Esophagus squamous epithelium (tissue), 5 donors: ENCODE measurements at regions not wholly inside any gene's neighbourhood (a gene's known extent, or its start where the extent isn't known, plus 50 kb on each side); places are given as distances from the start of the nearest gene placed in this dataset.

ENCODE experiments used
- DNase-seq: peaks from one replicate; lab custom pipeline; 2025; lab: John Stamatoyannopoulos, UW
- H3K27ac ChIP-seq, 4 donors: fragments of 200-600 bp; sonication (generic); one replicate each; pipeline ENCODE4 v1.5.1; 2016 to 2019; ENCODE audit warnings: mild to moderate bottlenecking in 1 of 4
- H3K27me3 ChIP-seq, 4 donors: fragments of 200-600 bp; sonication (generic); 1 replicate in 3 of 4; 2 replicates in 1 of 4; pipeline versions ENCODE4 v1.5.1 to v1.6.0; 2017 to 2021; ENCODE audit warnings: antibody characterized with exemption in 1 of 4
- H3K36me3 ChIP-seq, 3 donors: fragments of 200-600 bp; sonication (generic); one replicate each; pipeline ENCODE4 v1.5.1; 2016 to 2019
- H3K4me1 ChIP-seq, 3 donors: fragments of 200-600 bp; sonication (generic); one replicate each; pipeline ENCODE4 v1.5.1; 2017 to 2019
- H3K4me3 ChIP-seq, 4 donors: fragments of 200-600 bp; sonication (generic); 1 replicate in 3 of 4; 2 replicates in 1 of 4; pipeline ENCODE4 v1.5.1; 2016 to 2019; ENCODE audit warnings: mild to moderate bottlenecking in 2 of 4, moderate library complexity in 1 of 4
- H3K9me3 ChIP-seq, 3 donors: fragments of 200-600 bp; sonication (generic); one replicate each; pipeline ENCODE4 v1.5.1; 2016 to 2019
- POLR2A ChIP-seq, 4 donors: fragments of 450-650 bp; IDR thresholded peaks; one replicate each; pipeline ENCODE4 v1.6.1; 2017; ENCODE audit warnings: antibody characterized with exemption in 4 of 4, mild to moderate bottlenecking in 4 of 4, moderate library complexity in 3 of 4
- WGBS, 2 donors: methylation state at CpG; one replicate each; pipeline ENCODE4 v1.1.5; 2018; 5-methylcytosine and 5-hydroxymethylcytosine counted together
- intact Hi-C: fragments of 100-400 bp; cut with DNase I; formaldehyde crosslinking; loops from one replicate; pipeline ENCODE4 v1.15.0; 2022
- TF ChIP-seq, protein P1 (sequence below), 6 experiments: fragments of 450-650 bp in 4 of 6; fragments of 200-600 bp in 2 of 6; sonication (generic) in 2 of 6; IDR thresholded peaks; one replicate each; pipeline ENCODE4 v1.5.1; 2016 to 2019; ENCODE audit warnings: antibody characterized with exemption in 6 of 6, mild to moderate bottlenecking in 4 of 6, moderate library complexity in 4 of 6
- donor health status: DM: yes; HTN: yes; CAD: no.

DNA sequence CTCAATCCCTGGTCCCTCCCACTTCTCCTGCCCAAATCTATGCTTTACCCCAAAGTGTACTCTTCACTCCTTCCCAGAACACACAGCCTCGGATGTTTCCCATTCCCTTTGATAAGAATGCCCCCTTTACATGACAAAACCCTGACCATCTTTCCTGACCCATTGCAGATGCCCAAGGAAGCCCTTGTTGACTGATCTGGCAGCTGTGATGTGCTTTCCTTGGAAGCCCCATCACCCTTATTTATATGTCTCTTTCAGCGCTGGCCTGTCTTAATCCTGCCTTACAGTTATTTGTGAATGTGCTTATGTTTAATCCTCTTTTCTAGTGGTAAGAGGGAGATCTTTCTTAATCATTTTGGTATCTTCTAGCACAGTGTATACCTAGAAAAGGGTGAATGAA lies 523.1 kb downstream of the CD83 start:
- H3K27me3 ChIP-seq = no peaks in the 10 kb centered on the region
- TF ChIP-seq, protein P1, sequence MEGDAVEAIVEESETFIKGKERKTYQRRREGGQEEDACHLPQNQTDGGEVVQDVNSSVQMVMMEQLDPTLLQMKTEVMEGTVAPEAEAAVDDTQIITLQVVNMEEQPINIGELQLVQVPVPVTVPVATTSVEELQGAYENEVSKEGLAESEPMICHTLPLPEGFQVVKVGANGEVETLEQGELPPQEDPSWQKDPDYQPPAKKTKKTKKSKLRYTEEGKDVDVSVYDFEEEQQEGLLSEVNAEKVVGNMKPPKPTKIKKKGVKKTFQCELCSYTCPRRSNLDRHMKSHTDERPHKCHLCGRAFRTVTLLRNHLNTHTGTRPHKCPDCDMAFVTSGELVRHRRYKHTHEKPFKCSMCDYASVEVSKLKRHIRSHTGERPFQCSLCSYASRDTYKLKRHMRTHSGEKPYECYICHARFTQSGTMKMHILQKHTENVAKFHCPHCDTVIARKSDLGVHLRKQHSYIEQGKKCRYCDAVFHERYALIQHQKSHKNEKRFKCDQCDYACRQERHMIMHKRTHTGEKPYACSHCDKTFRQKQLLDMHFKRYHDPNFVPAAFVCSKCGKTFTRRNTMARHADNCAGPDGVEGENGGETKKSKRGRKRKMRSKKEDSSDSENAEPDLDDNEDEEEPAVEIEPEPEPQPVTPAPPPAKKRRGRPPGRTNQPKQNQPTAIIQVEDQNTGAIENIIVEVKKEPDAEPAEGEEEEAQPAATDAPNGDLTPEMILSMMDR (IDR thresholded peaks at IDR 0.05) = no peak
- no peak for TF ChIP-seq POLR2A (IDR thresholded peaks at IDR 0.05)
- intact Hi-C loops = no loop called here
- H3K36me3 ChIP-seq = no peaks in the 10 kb centered on the region
- no peak for DNase-seq
- H3K27ac ChIP-seq = no peak overlapping the region
- no peak overlapping the region for H3K4me3 ChIP-seq
- WGBS, 2 donors = 54 to 91% methylated on average over 2 of the region's 2 CpGs
- peaks cover 5 to 20% (median 10%) of the 10 kb centered on the region in 3 donors for H3K4me1 ChIP-seq
- H3K9me3 ChIP-seq = no peaks in the 10 kb centered on the region

DNA sequence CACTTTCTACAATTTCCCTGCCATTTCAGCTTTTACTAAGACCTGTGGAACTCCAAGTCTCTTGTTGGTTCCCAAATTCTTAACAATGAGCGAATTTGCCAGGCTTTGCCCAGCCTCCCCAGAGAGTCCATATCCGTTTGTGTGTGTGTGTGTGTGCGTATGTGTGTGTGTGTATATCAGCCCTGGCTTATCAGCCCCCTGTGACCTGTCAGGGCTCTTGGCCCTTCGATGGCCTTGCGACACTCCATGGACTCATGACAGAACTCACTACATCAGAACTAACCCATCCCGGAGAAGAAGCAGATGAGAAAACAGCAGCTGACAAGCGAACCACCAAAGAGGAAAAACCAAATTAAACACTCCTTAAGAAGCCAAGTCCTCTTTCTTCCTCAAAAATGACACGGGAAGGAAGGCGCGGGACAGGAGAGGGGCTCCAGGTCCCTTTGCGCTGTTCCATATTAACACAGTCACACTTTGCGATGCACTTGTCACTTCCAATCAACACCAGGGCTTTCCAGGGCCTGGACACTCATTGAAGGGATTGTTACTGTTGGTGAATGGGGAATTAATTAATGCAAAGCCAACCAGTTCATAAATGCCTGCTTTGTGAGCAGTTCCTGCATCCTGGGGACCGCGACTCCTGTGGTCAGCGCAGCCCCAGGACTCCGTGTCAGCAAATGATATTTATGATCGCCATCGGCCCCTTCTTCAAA lies 524.0 kb downstream of the CD83 start:
- TF ChIP-seq, protein P1 (IDR thresholded peaks at IDR 0.05) = no peak
- no peak for TF ChIP-seq POLR2A (IDR thresholded peaks at IDR 0.05)
- H3K9me3 ChIP-seq = no peaks in the 10 kb centered on the region
- WGBS, 2 donors = 90 to 95% methylated on average over 11 to 17 of the region's 18 CpGs

GRCh38 chr6:14642136-14642505 lies 524.5 kb downstream of the CD83 start:
- intact Hi-C loops = no loop called here
- WGBS, 2 donors = 92 to 94% methylated on average over 6 to 8 of the region's 8 CpGs
- no peak overlapping the region for H3K4me3 ChIP-seq
- H3K9me3 ChIP-seq = no peaks in the 10 kb centered on the region
- H3K27me3 ChIP-seq = no peaks in the 10 kb centered on the region
- H3K4me1 ChIP-seq = peaks cover 5 to 20% (median 10%) of the 10 kb centered on the region in 3 donors
- H3K36me3 ChIP-seq = no peaks in the 10 kb centered on the region
- TF ChIP-seq POLR2A (IDR thresholded peaks at IDR 0.05) = no peak
- TF ChIP-seq, protein P1 (IDR thresholded peaks at IDR 0.05) = no peak
- DNase-seq = no peak
- H3K27ac ChIP-seq = no peak overlapping the region

More for the DNA sequence above, 524.0 kb downstream of the CD83 start:
- no peak overlapping the region for H3K4me3 ChIP-seq
- peaks cover 5 to 20% (median 10%) of the 10 kb centered on the region in 3 donors for H3K4me1 ChIP-seq
- no peak overlapping the region for H3K27ac ChIP-seq
- no peaks in the 10 kb centered on the region for H3K27me3 ChIP-seq
- no peak for DNase-seq
- intact Hi-C loops = no loop called here
- no peaks in the 10 kb centered on the region for H3K36me3 ChIP-seq

DNA sequence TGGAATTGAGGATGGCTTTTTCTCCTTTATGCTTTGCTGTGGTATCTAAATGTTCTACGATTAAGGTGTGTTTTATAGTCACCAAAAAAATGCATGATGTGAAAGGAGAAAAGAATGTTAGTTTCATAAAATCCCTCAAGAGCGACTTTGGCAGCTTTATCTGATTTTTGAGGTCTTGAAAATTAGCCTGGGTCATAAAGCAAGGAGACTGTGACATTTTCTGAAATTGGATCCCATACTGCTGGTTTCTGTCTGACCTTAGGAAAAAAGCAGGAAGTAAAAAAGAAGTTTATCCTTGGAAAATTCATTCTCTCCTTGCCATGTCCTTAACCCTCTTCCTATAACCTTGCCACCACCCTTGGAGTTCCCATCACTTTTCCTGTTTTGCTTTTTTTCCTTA lies 525.3 kb downstream of the CD83 start:
- H3K4me1 ChIP-seq = peaks cover 5 to 17% (median 10%) of the 10 kb centered on the region in 3 donors
- TF ChIP-seq, protein P1 (IDR thresholded peaks at IDR 0.05) = no peak
- no peak for TF ChIP-seq POLR2A (IDR thresholded peaks at IDR 0.05)
- no peaks in the 10 kb centered on the region for H3K36me3 ChIP-seq
- no peaks in the 10 kb centered on the region for H3K27me3 ChIP-seq
- 93% methylated on average over 2 of the region's 2 CpGs for WGBS, 2 donors
- H3K4me3 ChIP-seq = no peak overlapping the region
- no peaks in the 10 kb centered on the region for H3K9me3 ChIP-seq
- no peak overlapping the region for H3K27ac ChIP-seq
- intact Hi-C loops = no loop called here
- DNase-seq = no peak

- no peaks in the 10 kb centered on the region for H3K36me3 ChIP-seq
- H3K9me3 ChIP-seq = no peaks in the 10 kb centered on the region
- intact Hi-C loops = no loop called here
- no peak for DNase-seq
- H3K4me3 ChIP-seq = no peak overlapping the region
- no peak overlapping the region for H3K27ac ChIP-seq
- peaks cover 0 to 3% (median under 1%) of the 10 kb centered on the region in 3 donors for H3K4me1 ChIP-seq
- H3K27me3 ChIP-seq = no peaks in the 10 kb centered on the region
- TF ChIP-seq, protein P1 (IDR thresholded peaks at IDR 0.05) = no peak
- TF ChIP-seq POLR2A (IDR thresholded peaks at IDR 0.05) = no peak
Measured at GRCh38 chr6:14644381-14644780, 526.8 kb downstream of the CD83 start.
